ENCODE measurements at regions not wholly inside any gene's neighbourhood (a gene's known extent, or its start where the extent isn't known, plus 50 kb on each side); places are given as distances from the start of the nearest gene placed in this dataset.

- WGBS (ENCODE audit: insufficient coverage): no CpG with 5 or more reads among the region's 3 CpGs
- ATAC-seq (ENCODE audit: low read depth) (no peak), DNase-seq (peak; percentile 21)
- Histone ChIP-seq H3K4me3 (ENCODE audit: control extremely low read depth in 1 of 5, extremely low read depth in 1 of 5, insufficient read depth in 1 of 5, low read depth in 2 of 5, low read length in 4 of 5) (no peak overlapping the region), H3K4me1 (ENCODE audit: control insufficient read depth in 2 of 2, insufficient read depth in 2 of 2, low read length in 2 of 2) (no peaks in the 10 kb centered on the region), H3K27me3 (replicated peaks in 1 of 4; ENCODE audit: control extremely low read depth in 1 of 4, control insufficient read depth in 3 of 4, insufficient read depth in 4 of 4, low read length in 3 of 4) (peaks cover 0 to 2% (median 0%) of the 10 kb centered on the region in 4 experiments), H4K20me1 (ENCODE audit: control insufficient read depth, insufficient read depth, low read length, poor library complexity, severe bottlenecking) (no peaks in the 10 kb centered on the region), H2AFZ (ENCODE audit: insufficient read depth, low read depth, low read length, poor library complexity, severe bottlenecking) (no peak overlapping the region), H3K4me2 (replicated peaks; ENCODE audit: low read depth, low read length, poor library complexity, severe bottlenecking) (no peak overlapping the region), H3K27ac (ENCODE audit: low read length in 2 of 2) (no peak overlapping the region), H3K9me3 (ENCODE audit: control extremely low read depth in 1 of 3, control insufficient read depth in 2 of 3, insufficient read depth in 1 of 3, low read length in 2 of 3) (no peaks in the 10 kb centered on the region), H3K9ac (ENCODE audit: low read length) (no peak overlapping the region), H3K36me3 (replicated peaks in 1 of 2; ENCODE audit: control extremely low read depth in 1 of 2, control insufficient read depth in 1 of 2, extremely low read depth in 1 of 2, insufficient read depth in 2 of 2, low read length in 1 of 2) (no peaks in the 10 kb centered on the region), H3K79me2 (ENCODE audit: control insufficient read depth, insufficient read depth, low read length) (no peaks in the 10 kb centered on the region)
- intact Hi-C loops (cut with micrococcal nuclease): no loop called here
- no peaks in the 10 kb centered on the region for H3K4me1 Mint-ChIP-seq
- TF ChIP-seq CTCF (IDR thresholded peaks at IDR 0.05) (peak; percentile 12), EZH2 (IDR thresholded peaks at IDR 0.05; ENCODE audit: borderline replicate concordance, insufficient read depth, low read depth, low read length, poor library complexity, severe bottlenecking) (no peak)
- ChIA-PET CTCF (interaction anchor here (0.6 to 1.2 kb wide), 2 partner anchors 301 to 322 kb away, joined by 3 read pairs; no protein-coding TSS in a partner anchor), POLR2A (no interaction called here)
- H3K27ac Mint-ChIP-seq: no peak overlapping the region
- no peaks in the 10 kb centered on the region for H3K9me3 Mint-ChIP-seq (ENCODE audit: insufficient read depth)
- H3K27me3 Mint-ChIP-seq: peaks cover 7% of the 10 kb centered on the region
- no peak overlapping the region for H3K4me3 Mint-ChIP-seq
Measured at GRCh38 chr3:33954956-33955355, 156.5 kb downstream of the PDCD6IP start.

- no peak overlapping the region for H3K4me3 ChIP-seq (ENCODE audit: control extremely low read depth in 1 of 5, extremely low read depth in 1 of 5, insufficient read depth in 1 of 5, low read depth in 2 of 5, low read length in 4 of 5)
- H3K27me3 Mint-ChIP-seq: peaks cover 9% of the 10 kb centered on the region
- no peak overlapping the region for H3K27ac Mint-ChIP-seq
- H3K27me3 ChIP-seq (replicated peaks in 1 of 4; ENCODE audit: control extremely low read depth in 1 of 4, control insufficient read depth in 3 of 4, insufficient read depth in 4 of 4, low read length in 3 of 4): peaks cover 0 to 2% (median 0%) of the 10 kb centered on the region in 4 experiments
- no peaks in the 10 kb centered on the region for H3K79me2 ChIP-seq (ENCODE audit: control insufficient read depth, insufficient read depth, low read length)
- TF ChIP-seq EZH2 (IDR thresholded peaks at IDR 0.05; ENCODE audit: borderline replicate concordance, insufficient read depth, low read depth, low read length, poor library complexity, severe bottlenecking) (no peak), CTCF (IDR thresholded peaks at IDR 0.05) (no peak)
- ChIA-PET CTCF (no interaction called here), POLR2A (no interaction called here)
- H3K4me1 Mint-ChIP-seq: no peaks in the 10 kb centered on the region
- no peaks in the 10 kb centered on the region for H3K9me3 ChIP-seq (ENCODE audit: control extremely low read depth in 1 of 3, control insufficient read depth in 2 of 3, insufficient read depth in 1 of 3, low read length in 2 of 3)
- no peak overlapping the region for H2AFZ ChIP-seq (ENCODE audit: insufficient read depth, low read depth, low read length, poor library complexity, severe bottlenecking)
- H3K4me3 Mint-ChIP-seq: no peak overlapping the region
- H3K9ac ChIP-seq (ENCODE audit: low read length): no peak overlapping the region
- intact Hi-C loops (cut with micrococcal nuclease): no loop called here
- no peaks in the 10 kb centered on the region for H3K4me1 ChIP-seq (ENCODE audit: control insufficient read depth in 2 of 2, insufficient read depth in 2 of 2, low read length in 2 of 2)
- H3K9me3 Mint-ChIP-seq (ENCODE audit: insufficient read depth): no peaks in the 10 kb centered on the region
- ATAC-seq (ENCODE audit: low read depth) (no peak), DNase-seq (no peak)
- H3K36me3 ChIP-seq (replicated peaks in 1 of 2; ENCODE audit: control extremely low read depth in 1 of 2, control insufficient read depth in 1 of 2, extremely low read depth in 1 of 2, insufficient read depth in 2 of 2, low read length in 1 of 2): no peaks in the 10 kb centered on the region
- no peak overlapping the region for H3K4me2 ChIP-seq (replicated peaks; ENCODE audit: low read depth, low read length, poor library complexity, severe bottlenecking)
- 95% methylated on average over 2 of the region's 2 CpGs for WGBS (ENCODE audit: insufficient coverage)
- H3K27ac ChIP-seq (ENCODE audit: low read length in 2 of 2): no peak overlapping the region
- H4K20me1 ChIP-seq (ENCODE audit: control insufficient read depth, insufficient read depth, low read length, poor library complexity, severe bottlenecking): no peaks in the 10 kb centered on the region
Measured at GRCh38 chr3:33956206-33956605, 157.8 kb downstream of the PDCD6IP start.
